ENCODE measurements at regions not wholly inside any gene's neighbourhood (a gene's known extent, or its start where the extent isn't known, plus 50 kb on each side); places are given as distances from the start of the nearest gene placed in this dataset.

DNA sequence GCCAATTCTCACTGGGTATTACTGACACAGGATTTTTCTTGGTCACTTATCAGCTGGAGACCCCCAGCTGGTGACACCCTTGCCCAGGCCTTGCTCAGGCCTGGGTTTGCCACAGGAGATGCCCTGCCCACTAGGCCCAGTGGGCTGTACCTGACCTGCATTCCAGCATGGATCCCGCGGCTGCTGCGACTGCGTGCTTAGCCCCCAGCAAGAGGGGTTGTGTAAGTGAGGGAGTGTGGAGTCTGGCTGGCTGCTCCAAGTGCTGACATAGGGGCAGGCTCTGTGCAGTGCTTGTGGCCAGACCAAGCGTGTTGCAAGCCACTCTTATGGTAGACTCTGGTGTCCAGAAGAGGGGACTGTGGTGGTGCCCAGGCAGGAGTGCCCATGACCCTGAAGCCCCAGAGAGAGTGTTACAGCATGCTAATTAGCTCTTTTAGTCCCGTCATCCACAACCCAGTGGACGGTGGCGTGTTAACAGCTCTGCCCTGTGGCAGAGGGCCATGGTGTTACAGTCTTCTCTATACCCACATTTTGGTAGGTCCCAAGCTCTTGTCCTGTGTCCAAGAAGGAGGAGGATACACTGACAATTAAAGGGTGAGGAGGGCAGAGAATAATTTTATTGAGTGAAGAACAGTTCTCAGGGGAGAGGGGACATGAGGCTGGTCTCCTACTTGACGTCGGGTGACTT lies 491.7 kb upstream of the MEIS1 start:
- no peak for TF ChIP-seq EZH2phosphoT487 (conservative IDR thresholded peaks at IDR 0.05; ENCODE audit: low read length)
- TF ChIP-seq, protein P1, sequence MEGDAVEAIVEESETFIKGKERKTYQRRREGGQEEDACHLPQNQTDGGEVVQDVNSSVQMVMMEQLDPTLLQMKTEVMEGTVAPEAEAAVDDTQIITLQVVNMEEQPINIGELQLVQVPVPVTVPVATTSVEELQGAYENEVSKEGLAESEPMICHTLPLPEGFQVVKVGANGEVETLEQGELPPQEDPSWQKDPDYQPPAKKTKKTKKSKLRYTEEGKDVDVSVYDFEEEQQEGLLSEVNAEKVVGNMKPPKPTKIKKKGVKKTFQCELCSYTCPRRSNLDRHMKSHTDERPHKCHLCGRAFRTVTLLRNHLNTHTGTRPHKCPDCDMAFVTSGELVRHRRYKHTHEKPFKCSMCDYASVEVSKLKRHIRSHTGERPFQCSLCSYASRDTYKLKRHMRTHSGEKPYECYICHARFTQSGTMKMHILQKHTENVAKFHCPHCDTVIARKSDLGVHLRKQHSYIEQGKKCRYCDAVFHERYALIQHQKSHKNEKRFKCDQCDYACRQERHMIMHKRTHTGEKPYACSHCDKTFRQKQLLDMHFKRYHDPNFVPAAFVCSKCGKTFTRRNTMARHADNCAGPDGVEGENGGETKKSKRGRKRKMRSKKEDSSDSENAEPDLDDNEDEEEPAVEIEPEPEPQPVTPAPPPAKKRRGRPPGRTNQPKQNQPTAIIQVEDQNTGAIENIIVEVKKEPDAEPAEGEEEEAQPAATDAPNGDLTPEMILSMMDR (IDR thresholded peaks at IDR 0.05; ENCODE audit: insufficient read depth, low read length, poor library complexity, severe bottlenecking) = no peak
- Histone ChIP-seq H2AFZ (ENCODE audit: low read depth, low read length, severe bottlenecking) (no peak overlapping the region), H3K4me3 (ENCODE audit: insufficient read depth, low read length, poor library complexity, severe bottlenecking) (no peak overlapping the region), H3K27ac (ENCODE audit: low read depth, low read length) (no peak overlapping the region), H3K9me3 (ENCODE audit: insufficient read depth, low read length) (peaks cover 12% of the 10 kb centered on the region; the same call in 1 of the 2 replicates), H3K9ac (ENCODE audit: low read length) (no peak overlapping the region), H3F3A (ENCODE audit: insufficient read depth) (no peaks in the 10 kb centered on the region), H3K9me2 (replicated peaks; ENCODE audit: insufficient read depth, low read length) (no peaks in the 10 kb centered on the region), H4K20me1 (ENCODE audit: low read depth, low read length) (no peaks in the 10 kb centered on the region), H3K36me3 (ENCODE audit: low read length) (no peaks in the 10 kb centered on the region), H3K27me3 (ENCODE audit: low read length) (no peaks in the 10 kb centered on the region), H3K4me2 (ENCODE audit: low read depth, low read length, poor library complexity, severe bottlenecking) (no peak overlapping the region), H3K79me2 (ENCODE audit: insufficient read depth, low read length) (no peaks in the 10 kb centered on the region)

DNA sequence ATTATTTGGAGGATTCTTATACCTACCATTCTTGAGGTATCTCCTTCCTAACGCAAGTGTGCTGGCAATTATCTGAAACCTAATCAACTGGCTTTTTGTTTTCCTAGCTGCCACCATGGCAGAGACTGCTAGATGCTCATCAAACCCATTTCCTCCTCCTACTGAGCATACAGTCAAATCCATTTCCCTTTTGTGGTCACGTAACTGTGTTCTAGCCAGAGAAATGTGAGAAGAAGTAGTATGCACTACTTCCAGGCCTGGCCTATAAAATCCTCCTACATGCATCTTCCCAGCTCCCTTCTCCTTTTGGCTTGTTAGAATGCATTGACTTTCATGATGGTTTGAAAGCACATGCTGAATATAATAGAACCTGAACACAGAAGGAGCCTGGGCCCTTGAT lies 494.1 kb upstream of the MEIS1 start:
- Histone ChIP-seq H3K4me2 (ENCODE audit: low read depth, low read length, poor library complexity, severe bottlenecking) (no peak overlapping the region), H3K27me3 (ENCODE audit: low read length) (no peaks in the 10 kb centered on the region)

DNA sequence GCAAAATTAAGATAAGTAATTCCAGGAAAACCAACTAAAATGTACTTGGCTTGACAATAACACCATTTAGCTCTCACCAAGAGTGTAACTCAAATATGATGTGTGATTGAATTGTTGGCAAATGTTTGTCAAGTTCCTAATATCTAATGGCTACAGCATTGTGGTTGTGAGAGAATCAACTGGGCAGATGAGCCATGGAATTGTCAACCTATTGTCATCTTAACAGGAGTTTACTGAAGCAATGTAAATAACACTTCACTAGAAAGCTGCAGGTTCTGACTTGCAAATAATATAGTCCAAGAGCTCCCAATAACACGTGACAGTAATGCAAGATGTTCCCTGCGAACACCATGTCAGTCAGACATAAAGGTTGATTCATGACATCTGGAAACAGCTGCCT lies 495.2 kb upstream of the MEIS1 start:
- Histone ChIP-seq H3K4me2 (ENCODE audit: low read depth, low read length, poor library complexity, severe bottlenecking) (no peak overlapping the region), H4K20me1 (ENCODE audit: low read depth, low read length) (no peaks in the 10 kb centered on the region), H2AFZ (ENCODE audit: low read depth, low read length, severe bottlenecking) (no peak overlapping the region), H3K27me3 (ENCODE audit: low read length) (no peaks in the 10 kb centered on the region), H3K9me3 (ENCODE audit: insufficient read depth, low read length) (peaks cover 12% of the 10 kb centered on the region; the same call in 1 of the 2 replicates), H3K36me3 (ENCODE audit: low read length) (no peaks in the 10 kb centered on the region), H3K27ac (ENCODE audit: low read depth, low read length) (no peak overlapping the region), H3K9ac (ENCODE audit: low read length) (no peak overlapping the region), H3F3A (ENCODE audit: insufficient read depth) (no peaks in the 10 kb centered on the region), H3K79me2 (ENCODE audit: insufficient read depth, low read length) (no peaks in the 10 kb centered on the region), H3K9me2 (replicated peaks; ENCODE audit: insufficient read depth, low read length) (no peaks in the 10 kb centered on the region), H3K4me3 (ENCODE audit: insufficient read depth, low read length, poor library complexity, severe bottlenecking) (no peak overlapping the region)
- no peak for TF ChIP-seq EZH2phosphoT487 (conservative IDR thresholded peaks at IDR 0.05; ENCODE audit: low read length)
- TF ChIP-seq, protein P1 (IDR thresholded peaks at IDR 0.05; ENCODE audit: insufficient read depth, low read length, poor library complexity, severe bottlenecking) = no peak

More for the DNA sequence above, 494.1 kb upstream of the MEIS1 start:
- Histone ChIP-seq H3K9me3 (ENCODE audit: insufficient read depth, low read length) (peaks cover 12% of the 10 kb centered on the region; the same call in 1 of the 2 replicates), H3K9me2 (replicated peaks; ENCODE audit: insufficient read depth, low read length) (no peaks in the 10 kb centered on the region), H3K9ac (ENCODE audit: low read length) (no peak overlapping the region), H3K27ac (ENCODE audit: low read depth, low read length) (no peak overlapping the region), H4K20me1 (ENCODE audit: low read depth, low read length) (no peaks in the 10 kb centered on the region), H3K36me3 (ENCODE audit: low read length) (no peaks in the 10 kb centered on the region), H3K4me3 (ENCODE audit: insufficient read depth, low read length, poor library complexity, severe bottlenecking) (no peak overlapping the region), H2AFZ (ENCODE audit: low read depth, low read length, severe bottlenecking) (no peak overlapping the region), H3F3A (ENCODE audit: insufficient read depth) (no peaks in the 10 kb centered on the region), H3K79me2 (ENCODE audit: insufficient read depth, low read length) (no peaks in the 10 kb centered on the region)
- TF ChIP-seq EZH2phosphoT487 (conservative IDR thresholded peaks at IDR 0.05; ENCODE audit: low read length) = no peak
- TF ChIP-seq, protein P1 (IDR thresholded peaks at IDR 0.05; ENCODE audit: insufficient read depth, low read length, poor library complexity, severe bottlenecking) = no peak
